Neuronal stem cell (in vitro differentiated cells): ENCODE measurements at regions not wholly inside any gene's neighbourhood (a gene's known extent, or its start where the extent isn't known, plus 50 kb on each side); places are given as distances from the start of the nearest gene placed in this dataset.

Source experiments
- DNase-seq: peaks from one replicate; pipeline ENCODE4 v3.0.0-alpha.2; 2013; ENCODE audit warnings: low spot score
- H2AFZ ChIP-seq: one replicate; pipeline ENCODE4 v1.6.1; 2013; ENCODE audit warnings: mild to moderate bottlenecking, low read length, inconsistent platforms
- H2AK5ac ChIP-seq: 2 replicates; pipeline ENCODE4 v1.6.1; 2013; ENCODE audit warnings: low read depth, mild to moderate bottlenecking, inconsistent platforms, low read length, moderate library complexity, mixed read lengths
- H2BK120ac ChIP-seq: 2 replicates; pipeline ENCODE4 v1.6.1; 2013; ENCODE audit warnings: low read depth, mild to moderate bottlenecking, inconsistent platforms, low read length, moderate library complexity, mixed read lengths
- H2BK12ac ChIP-seq: one replicate; pipeline ENCODE4 v1.6.1; 2013; ENCODE audit warnings: low read length, inconsistent platforms
- H2BK15ac ChIP-seq: 2 replicates; pipeline ENCODE4 v1.6.1; 2013; ENCODE audit warnings: mild to moderate bottlenecking, low read length, inconsistent platforms, mixed read lengths
- H2BK5ac ChIP-seq: one replicate; pipeline ENCODE4 v1.6.1; 2013; ENCODE audit warnings: inconsistent platforms, mild to moderate bottlenecking, low read length, moderate library complexity
- H3K14ac ChIP-seq: one replicate; pipeline ENCODE4 v1.6.1; 2013; ENCODE audit warnings: low read length, inconsistent platforms
- H3K18ac ChIP-seq: 2 replicates; pipeline ENCODE4 v1.6.1; 2013; ENCODE audit warnings: low read length, inconsistent platforms
- H3K23ac ChIP-seq: 2 replicates; pipeline ENCODE4 v1.6.1; 2013; ENCODE audit warnings: low read depth, mild to moderate bottlenecking, mixed read lengths, low read length, inconsistent platforms; ENCODE audit not compliant: poor library complexity
- H3K27ac ChIP-seq: replicated peaks from 3 replicates; pipeline ENCODE4 v1.5.1; 2013; ENCODE audit warnings: low read length, inconsistent platforms
- H3K27me3 ChIP-seq, 3 experiments: 2 replicates each; pipeline ENCODE4 v1.6.1; 2013; ENCODE audit warnings: low read length in 3 of 3, mild to moderate bottlenecking in 2 of 3, inconsistent platforms in 1 of 3, low read depth in 1 of 3, mixed read lengths in 1 of 3, moderate library complexity in 1 of 3; ENCODE audit not compliant: control insufficient read depth in 3 of 3, insufficient read depth in 3 of 3
- H3K36me3 ChIP-seq, 2 donors: replicated peaks in 1 of 2; 2 replicates each; pipeline ENCODE4 v1.6.1; 2013; ENCODE audit warnings: low read length in 2 of 2; ENCODE audit not compliant: control insufficient read depth in 2 of 2, insufficient read depth in 2 of 2
- H3K4ac ChIP-seq: 2 replicates; pipeline ENCODE4 v1.6.1; 2013; ENCODE audit warnings: inconsistent platforms, mild to moderate bottlenecking, low read length, moderate library complexity
- H3K4me1 ChIP-seq, 2 donors: 1 replicate in 1 of 2; 2 replicates in 1 of 2; pipeline ENCODE4 v1.6.1; 2013; ENCODE audit warnings: low read length in 2 of 2, low read depth in 1 of 2; ENCODE audit not compliant: control insufficient read depth in 2 of 2, insufficient read depth in 1 of 2
- H3K4me2 ChIP-seq: one replicate; pipeline ENCODE4 v1.6.1; 2013; ENCODE audit warnings: mild to moderate bottlenecking, low read length, inconsistent platforms; ENCODE audit not compliant: insufficient read depth, poor library complexity, severe bottlenecking
- H3K4me3 ChIP-seq, 2 donors: 2 replicates each; pipeline ENCODE4 v1.5.1; 2013; ENCODE audit warnings: low read length in 2 of 2, mild to moderate bottlenecking in 2 of 2, inconsistent platforms in 1 of 2, moderate library complexity in 1 of 2
- H3K79me1 ChIP-seq: one replicate; pipeline ENCODE4 v1.6.1; 2013; ENCODE audit warnings: low read depth, mild to moderate bottlenecking, inconsistent platforms, low read length, moderate library complexity
- H3K9ac ChIP-seq: one replicate; pipeline ENCODE4 v1.6.1; 2013; ENCODE audit warnings: mild to moderate bottlenecking, low read depth, low read length, inconsistent platforms; ENCODE audit not compliant: poor library complexity
- H3K9me3 ChIP-seq, 2 donors: replicated peaks in 1 of 2; 2 replicates each; pipeline versions ENCODE3 to v1.6.1; 2013; ENCODE audit warnings: low read length in 2 of 2, mild to moderate bottlenecking in 2 of 2, inconsistent platforms in 1 of 2, low read depth in 1 of 2, mixed read lengths in 1 of 2, moderate library complexity in 1 of 2; ENCODE audit not compliant: control insufficient read depth in 2 of 2, insufficient read depth in 1 of 2
- H4K8ac ChIP-seq: one replicate; pipeline ENCODE4 v1.6.1; 2013; ENCODE audit warnings: low read depth, mild to moderate bottlenecking, inconsistent platforms, low read length, moderate library complexity
- H4K91ac ChIP-seq: one replicate; pipeline ENCODE4 v1.6.1; 2013; ENCODE audit warnings: low read length, low read depth, mild to moderate bottlenecking, inconsistent platforms; ENCODE audit not compliant: poor library complexity
- WGBS, 2 donors: extraction: QIAGEN DNeasy Blood & Tissue Kit; methylation state at CpG; one replicate each; pipeline ENCODE4 v1.1.7; 2013; ENCODE audit warnings: missing lambda C conversion rate in 2 of 2, mixed read lengths in 1 of 2; ENCODE audit not compliant: insufficient read length in 2 of 2, insufficient replicate concordance in 1 of 2; ENCODE audit errors: extremely low coverage in 2 of 2; 5-methylcytosine and 5-hydroxymethylcytosine counted together

DNA sequence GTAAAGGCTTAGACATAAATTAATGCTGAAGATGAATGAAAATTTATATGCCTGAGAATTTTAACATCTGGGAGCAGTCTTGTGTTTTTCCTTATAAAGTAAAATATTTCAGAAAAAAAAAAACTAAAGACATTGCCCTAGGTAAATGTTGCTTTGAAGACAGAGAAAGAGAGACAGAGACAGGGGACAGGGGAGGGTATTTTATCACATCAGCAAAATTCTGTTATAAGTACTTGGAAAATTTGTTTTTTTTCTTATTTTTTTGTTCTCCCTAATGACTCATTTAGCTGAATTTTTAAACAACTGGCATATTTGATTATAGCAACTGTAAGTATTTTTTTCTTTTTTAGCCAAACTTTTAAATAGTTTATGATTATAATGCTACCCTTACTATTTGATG lies 1540.6 kb upstream of the GBE1 start:
- no peak overlapping the region for H3K9ac ChIP-seq
- H2AK5ac ChIP-seq, result no peak overlapping the region
- H3K36me3 ChIP-seq, result no peaks in the 10 kb centered on the region
- no peak overlapping the region for H3K18ac ChIP-seq
- H3K27ac ChIP-seq, result no peak overlapping the region
- H3K4me1 ChIP-seq, result no peaks in the 10 kb centered on the region
- no peak overlapping the region for H3K4me3 ChIP-seq
- H3K4me2 ChIP-seq, result no peak overlapping the region
- H2BK15ac ChIP-seq, result no peak overlapping the region
- no peak overlapping the region for H3K23ac ChIP-seq
- H4K8ac ChIP-seq, result no peak overlapping the region
- DNase-seq, result no peak
- no peak overlapping the region for H2BK12ac ChIP-seq
- H3K79me1 ChIP-seq, result no peaks in the 10 kb centered on the region
- H3K14ac ChIP-seq, result no peak overlapping the region
- H2BK5ac ChIP-seq, result no peak overlapping the region
- H4K91ac ChIP-seq, result no peak overlapping the region
- no peak overlapping the region for H2AFZ ChIP-seq
- H3K4ac ChIP-seq, result no peak overlapping the region
- no peaks in the 10 kb centered on the region for H3K9me3 ChIP-seq
- no peaks in the 10 kb centered on the region for H3K27me3 ChIP-seq
- H2BK120ac ChIP-seq, result no peak overlapping the region

DNA sequence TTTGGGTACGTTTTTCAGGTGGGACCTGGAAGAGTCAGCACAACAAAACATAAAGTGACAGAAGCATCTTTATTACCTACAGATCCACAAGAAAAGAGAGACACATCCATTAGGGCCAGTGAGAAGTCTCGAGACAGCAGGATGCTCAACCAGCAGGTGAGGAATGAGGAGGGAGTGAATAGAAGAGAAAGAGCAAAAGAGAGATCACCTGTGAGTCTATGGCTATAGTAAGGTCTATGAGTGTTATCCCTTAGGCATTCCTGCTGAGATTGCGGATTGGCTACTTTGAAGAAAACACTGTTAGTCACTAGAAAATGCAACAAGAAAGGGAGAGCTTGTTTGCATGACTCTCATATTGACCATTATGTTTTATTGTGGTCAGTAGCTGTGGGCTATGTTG lies 1556.2 kb upstream of the GBE1 start:
- Histone ChIP-seq H3K23ac (no peak overlapping the region), H4K8ac (no peak overlapping the region), H2AK5ac (no peak overlapping the region), H2BK12ac (no peak overlapping the region), H3K4me2 (no peak overlapping the region), H3K18ac (no peak overlapping the region), H2BK5ac (no peak overlapping the region), H3K9ac (no peak overlapping the region), H3K4me1 (no peaks in the 10 kb centered on the region), H3K27ac (no peak overlapping the region), H3K4me3 (no peak overlapping the region), H2BK15ac (no peak overlapping the region), H3K27me3 (no peaks in the 10 kb centered on the region), H3K36me3 (no peaks in the 10 kb centered on the region), H3K9me3 (no peaks in the 10 kb centered on the region), H2AFZ (no peak overlapping the region), H2BK120ac (no peak overlapping the region), H3K79me1 (no peaks in the 10 kb centered on the region), H3K4ac (no peak overlapping the region), H3K14ac (no peak overlapping the region), H4K91ac (no peak overlapping the region)
- no CpG with 5 or more reads among the region's 3 CpGs for WGBS, 2 donors
- no peak for DNase-seq

DNA sequence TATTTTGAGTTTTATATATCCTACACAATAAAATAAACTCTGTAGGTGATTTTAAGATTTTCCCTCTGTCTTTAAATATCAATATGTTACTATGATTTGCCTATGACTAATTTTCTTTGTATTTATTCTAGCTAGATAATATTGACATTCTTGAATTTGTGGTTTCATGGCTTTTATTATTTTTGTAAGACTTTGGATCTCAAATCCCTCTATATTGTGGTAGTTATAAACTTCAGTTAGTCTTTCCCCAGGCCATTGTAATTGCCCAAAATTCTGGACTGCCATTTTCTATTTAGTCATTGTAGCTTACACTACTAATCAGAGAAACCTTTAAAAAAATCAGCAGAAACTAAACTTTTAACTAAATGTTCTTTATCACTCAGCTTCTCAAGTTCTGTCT lies 1559.3 kb upstream of the GBE1 start:
- H3K27ac ChIP-seq, result no peak overlapping the region
- no peak overlapping the region for H2BK5ac ChIP-seq
- no peaks in the 10 kb centered on the region for H3K4me1 ChIP-seq
- no peak overlapping the region for H2BK120ac ChIP-seq
- H3K9me3 ChIP-seq, result peaks cover 0 to 2% of the 10 kb centered on the region in 2 donors
- H4K91ac ChIP-seq, result no peak overlapping the region
- H2AK5ac ChIP-seq, result no peak overlapping the region
- H3K23ac ChIP-seq, result no peak overlapping the region
- H3K79me1 ChIP-seq, result no peaks in the 10 kb centered on the region
- no peak overlapping the region for H2BK12ac ChIP-seq
- no peak overlapping the region for H4K8ac ChIP-seq
- no peaks in the 10 kb centered on the region for H3K36me3 ChIP-seq
- no peak overlapping the region for H3K18ac ChIP-seq
- H3K4ac ChIP-seq, result no peak overlapping the region
- no peak overlapping the region for H3K14ac ChIP-seq
- no peaks in the 10 kb centered on the region for H3K27me3 ChIP-seq
- no peak overlapping the region for H2AFZ ChIP-seq
- no peak overlapping the region for H3K4me3 ChIP-seq
- DNase-seq, result no peak
- no peak overlapping the region for H3K4me2 ChIP-seq
- H2BK15ac ChIP-seq, result no peak overlapping the region
- no peak overlapping the region for H3K9ac ChIP-seq

DNA sequence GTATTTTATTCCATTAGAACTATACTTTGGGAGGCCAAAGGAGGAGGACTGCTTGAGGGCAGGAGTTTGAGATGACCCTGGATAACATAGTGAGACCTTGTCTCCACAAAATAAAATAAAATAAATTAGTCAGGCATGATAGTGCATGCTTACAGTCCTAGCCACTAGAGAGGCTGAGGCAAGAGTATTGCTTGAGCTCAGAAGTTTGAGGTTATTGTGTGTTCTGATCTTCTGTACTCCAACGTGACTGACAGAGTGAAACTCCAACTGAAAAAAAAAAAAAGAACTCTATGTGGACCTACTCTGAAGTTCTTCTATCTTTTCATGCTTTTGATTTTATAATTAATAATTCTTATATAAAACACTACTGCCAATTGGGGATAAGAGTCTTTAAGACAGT lies 1560.0 kb upstream of the GBE1 start:
- no peak for DNase-seq
- H3K79me1 ChIP-seq, result no peaks in the 10 kb centered on the region
- H3K9me3 ChIP-seq, result peaks cover 0 to 2% of the 10 kb centered on the region in 2 donors
- H3K9ac ChIP-seq, result no peak overlapping the region
- H3K4me2 ChIP-seq, result no peak overlapping the region
- no CpG with 5 or more reads among the region's 1 CpG for WGBS, 2 donors
- no peaks in the 10 kb centered on the region for H3K36me3 ChIP-seq
- no peak overlapping the region for H2AFZ ChIP-seq
- no peak overlapping the region for H4K8ac ChIP-seq
- no peak overlapping the region for H2BK120ac ChIP-seq
- H3K14ac ChIP-seq, result no peak overlapping the region
- H2BK12ac ChIP-seq, result no peak overlapping the region
- H3K4me1 ChIP-seq, result no peaks in the 10 kb centered on the region
- H4K91ac ChIP-seq, result no peak overlapping the region
- no peak overlapping the region for H3K4me3 ChIP-seq
- no peak overlapping the region for H2BK15ac ChIP-seq
- H2AK5ac ChIP-seq, result no peak overlapping the region
- H2BK5ac ChIP-seq, result no peak overlapping the region
- no peak overlapping the region for H3K23ac ChIP-seq
- H3K18ac ChIP-seq, result no peak overlapping the region
- no peak overlapping the region for H3K27ac ChIP-seq
- no peaks in the 10 kb centered on the region for H3K27me3 ChIP-seq
- no peak overlapping the region for H3K4ac ChIP-seq
